DMS 273 (cell line): ENCODE measurements at regions not wholly inside any gene's neighbourhood (a gene's known extent, or its start where the extent isn't known, plus 50 kb on each side); places are given as distances from the start of the nearest gene placed in this dataset.

Experiments used
- DNase-seq: peaks from one replicate; lab custom pipeline; 2025; ENCODE audit not compliant: unreplicated experiment; lab: John Stamatoyannopoulos, UW

DNA sequence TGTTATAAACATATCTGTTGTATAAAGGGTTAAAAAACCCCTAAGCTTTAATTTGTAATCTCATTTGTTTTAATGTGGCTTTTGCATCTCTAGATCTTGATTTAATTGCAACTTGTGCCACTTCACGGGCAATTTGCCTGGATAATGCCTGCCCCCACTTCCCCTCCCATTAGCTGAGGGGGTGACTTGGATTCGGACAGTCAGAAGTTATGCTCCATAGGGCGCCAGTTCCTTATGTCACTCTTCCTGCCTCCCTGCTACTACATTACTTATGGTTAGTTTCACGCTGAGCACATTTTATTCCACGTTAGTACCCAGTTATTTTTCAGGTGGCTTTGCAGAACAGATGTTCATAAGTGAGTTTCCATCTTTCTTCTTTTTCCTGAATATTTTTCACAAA lies 1015.2 kb upstream of the PHF14 start:
- peak; percentile 64 for DNase-seq

GRCh38 chr7:9960460-9960859 lies 1013.2 kb upstream of the PHF14 start:
- DNase-seq: no peak

GRCh38 chr7:9961161-9961922 lies 1012.3 kb upstream of the PHF14 start:
- DNase-seq: no peak

GRCh38 chr7:9962742-9963141 lies 1010.9 kb upstream of the PHF14 start:
- DNase-seq: no peak

DNA sequence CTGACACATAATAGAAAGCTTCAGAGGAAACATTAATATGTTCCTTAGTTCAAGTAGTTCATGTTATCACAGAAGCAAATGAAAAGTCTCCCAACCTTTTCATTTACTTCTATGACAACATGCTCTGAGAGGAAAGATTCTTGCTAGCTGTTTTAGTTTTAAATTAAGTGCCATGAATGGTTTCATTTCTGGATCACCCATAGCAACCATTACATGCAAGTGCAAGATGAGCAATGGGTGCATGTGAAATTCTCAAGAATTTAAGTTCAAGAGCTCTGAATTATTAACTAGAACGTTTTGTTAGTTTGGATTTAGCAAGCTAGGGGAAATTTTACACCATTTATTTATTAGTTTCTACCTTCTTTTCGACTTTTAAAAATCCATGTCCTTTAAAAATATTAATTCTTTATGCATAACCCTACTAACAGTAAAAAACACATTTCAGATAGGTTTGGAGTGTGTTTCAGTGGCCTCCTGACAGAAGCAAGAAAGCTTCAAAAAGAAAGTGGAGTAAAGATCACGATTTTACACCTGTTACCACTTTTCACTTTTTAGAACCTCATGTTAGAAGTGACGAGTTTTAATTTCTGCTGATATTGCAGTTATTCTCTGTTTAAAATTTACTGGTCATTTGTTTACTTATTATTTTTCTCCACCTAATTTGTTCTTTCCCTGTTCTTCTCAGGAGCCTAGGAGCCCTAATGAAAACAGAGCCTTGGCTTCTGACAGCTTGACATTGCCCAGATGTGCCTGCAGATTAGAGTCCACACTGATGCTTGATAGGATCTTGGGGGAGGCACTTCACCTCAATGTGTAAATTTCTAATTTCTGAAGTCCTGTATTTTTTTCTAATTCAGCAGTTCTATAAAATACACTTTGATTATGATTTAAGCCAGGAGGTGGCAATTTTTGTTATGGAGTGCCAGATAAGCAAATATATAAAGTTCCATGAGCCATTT lies 995.3 kb upstream of the PHF14 start:
- DNase-seq: no peak

DNA sequence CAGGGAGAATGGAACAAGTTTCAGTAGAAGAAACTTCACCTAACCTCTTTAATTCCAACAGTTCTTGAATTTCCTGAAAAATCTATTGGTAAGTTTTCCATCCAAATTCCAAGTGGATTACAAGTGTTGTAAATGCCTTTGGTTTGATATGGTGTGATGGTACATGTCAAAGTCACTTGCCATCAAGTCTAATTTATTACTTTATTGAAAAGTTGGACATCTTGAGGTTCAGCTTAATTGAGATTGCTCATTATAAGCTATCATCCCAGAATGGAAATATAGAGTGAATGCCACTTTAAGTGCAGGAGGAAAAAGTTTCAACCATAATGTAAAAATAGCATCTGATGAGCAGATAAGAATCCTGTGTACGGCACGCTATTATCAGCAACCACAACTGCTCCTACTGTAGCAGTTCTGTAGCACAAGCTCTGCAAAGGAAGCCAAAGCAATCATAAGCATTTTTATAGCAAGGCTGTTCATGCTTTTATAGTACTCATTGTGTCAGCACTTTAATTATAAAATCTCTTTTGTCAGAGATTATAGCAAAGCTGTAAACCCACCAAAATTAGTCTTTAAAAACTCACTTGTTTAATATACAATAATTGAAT lies 991.8 kb upstream of the PHF14 start:
- DNase-seq: no peak

- peak; percentile 6 for DNase-seq
Measured at GRCh38 chr7:9983048-9983447, 990.6 kb upstream of the PHF14 start.

DNA sequence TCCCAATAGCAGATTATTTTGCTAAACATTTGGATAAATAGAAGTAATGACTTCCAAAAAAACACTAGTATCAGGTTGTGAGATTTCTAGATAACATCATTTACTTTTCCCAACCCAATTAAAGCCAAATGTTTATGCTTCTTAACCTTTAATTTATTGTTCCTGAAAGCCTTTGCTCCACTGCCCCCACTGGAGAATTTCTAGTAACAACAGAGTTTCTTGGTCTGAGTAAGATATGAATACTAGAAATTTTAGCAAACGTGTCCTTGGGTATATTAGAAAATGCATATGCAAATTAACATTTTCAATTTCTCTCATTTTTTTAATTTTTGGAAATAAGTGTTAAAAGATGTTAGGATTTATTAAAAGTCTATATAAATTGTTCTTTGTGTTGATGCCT lies 958.0 kb upstream of the PHF14 start:
- DNase-seq: peak; percentile 5

DNA sequence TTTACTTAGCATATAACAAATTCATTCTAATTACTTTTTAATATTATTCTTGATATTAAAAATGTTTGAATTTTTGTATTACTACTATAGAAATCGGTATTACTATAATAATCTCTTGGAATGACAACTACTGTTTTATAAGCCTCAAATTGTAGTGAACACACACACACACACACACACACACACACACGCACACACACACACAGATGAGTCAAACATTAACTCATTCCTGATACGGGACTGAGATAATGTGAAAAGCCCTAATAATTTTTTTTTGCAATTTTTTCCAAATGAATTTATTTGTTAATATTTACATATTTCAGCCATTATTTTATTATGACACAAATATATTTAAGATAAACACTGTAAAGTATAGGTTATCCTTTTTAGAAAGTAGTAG lies 951.2 kb upstream of the PHF14 start:
- DNase-seq: no peak

DNA sequence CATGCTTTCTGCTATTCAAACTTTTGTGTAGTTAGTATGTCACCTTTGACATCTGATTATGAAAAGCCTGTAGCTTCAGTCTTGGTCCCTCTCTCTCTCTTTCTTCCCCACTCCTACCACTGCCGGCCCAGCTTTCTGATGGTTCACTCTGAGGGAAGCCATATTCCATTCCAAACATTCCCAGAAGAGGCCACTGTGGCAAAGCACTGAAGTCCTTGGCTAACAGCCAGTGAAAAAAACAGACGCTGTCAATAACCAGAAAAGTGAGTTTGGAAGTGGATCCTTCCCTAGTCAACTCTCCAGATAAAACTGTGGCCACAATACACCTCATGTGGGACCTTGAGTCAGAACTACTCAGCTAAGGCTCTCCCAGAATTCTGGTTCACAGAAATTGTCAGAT lies 950.7 kb upstream of the PHF14 start:
- peak; percentile 80 for DNase-seq

DNA sequence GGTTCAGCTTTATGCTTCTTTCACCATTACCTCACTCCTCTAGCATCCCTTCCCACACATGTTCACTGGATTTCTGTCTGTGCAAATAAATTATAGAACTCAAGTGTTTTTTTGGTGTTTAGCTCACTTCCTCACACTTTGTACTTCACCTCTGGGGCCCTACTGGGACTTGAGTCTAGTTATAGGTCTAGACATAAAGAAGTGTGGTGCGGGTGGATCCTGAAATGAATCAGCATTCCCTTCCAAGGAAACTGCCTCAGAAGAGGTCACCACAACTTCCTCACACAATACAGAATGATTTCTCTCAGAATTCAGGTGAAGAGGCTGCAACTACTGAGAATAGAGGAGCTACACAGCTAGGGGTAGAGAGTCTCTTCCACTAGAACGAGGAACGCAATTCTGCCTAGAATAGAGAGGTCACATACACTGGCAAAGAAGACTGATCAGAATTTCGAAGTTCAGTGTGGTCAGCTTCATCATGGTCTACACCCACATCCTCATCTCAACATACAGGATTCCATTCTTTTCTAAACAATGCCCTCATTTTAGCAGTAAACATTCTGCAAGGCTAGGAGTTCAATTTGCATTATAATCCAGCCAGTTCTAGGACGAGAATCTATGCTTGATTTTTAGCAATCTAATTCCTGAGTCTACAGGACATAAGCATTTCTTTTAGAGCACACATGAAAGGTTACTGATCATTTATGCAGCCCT lies 938.7 kb upstream of the PHF14 start:
- DNase-seq: no peak

DNA sequence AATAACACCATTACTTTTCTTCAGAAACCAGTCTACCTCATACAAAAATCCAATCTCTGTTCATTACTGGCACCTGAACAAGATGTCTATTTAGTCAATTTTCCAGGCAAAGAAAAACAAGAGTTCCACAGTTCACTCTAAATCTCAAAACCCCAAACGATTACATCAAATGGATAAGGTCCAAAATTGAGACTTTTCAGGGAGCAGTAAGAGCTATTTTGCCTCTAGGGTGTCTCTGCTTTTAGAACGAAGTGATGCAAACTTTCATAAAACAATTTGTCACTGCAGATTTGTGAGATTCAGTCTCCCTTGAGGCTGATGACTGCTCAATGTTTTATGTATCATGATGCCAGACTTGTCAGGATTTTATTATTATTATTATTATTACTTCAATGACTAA lies 937.0 kb upstream of the PHF14 start:
- no peak for DNase-seq

- DNase-seq: no peak
Measured at GRCh38 chr7:10038351-10038750, 935.3 kb upstream of the PHF14 start.

GRCh38 chr7:10040674-10041073 lies 933.0 kb upstream of the PHF14 start:
- DNase-seq: no peak

DNA sequence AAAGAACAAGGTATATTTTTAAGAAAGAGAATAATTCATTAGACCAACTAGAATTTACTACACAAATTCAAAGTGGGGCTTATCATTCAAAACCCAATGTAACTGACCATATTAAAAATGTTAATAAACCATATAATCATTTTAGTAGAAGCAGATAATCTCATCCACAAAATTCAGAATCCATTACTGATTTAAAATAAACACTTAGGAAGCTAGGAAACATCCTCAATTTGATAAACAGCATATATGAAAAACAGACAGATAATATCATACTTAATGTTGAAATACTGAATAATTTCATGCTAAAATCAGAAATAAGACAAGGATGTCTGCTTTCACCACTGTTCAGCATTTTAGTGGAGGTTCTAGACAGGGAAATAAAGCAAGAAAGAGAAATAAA lies 902.8 kb upstream of the PHF14 start:
- DNase-seq: no peak

DNA sequence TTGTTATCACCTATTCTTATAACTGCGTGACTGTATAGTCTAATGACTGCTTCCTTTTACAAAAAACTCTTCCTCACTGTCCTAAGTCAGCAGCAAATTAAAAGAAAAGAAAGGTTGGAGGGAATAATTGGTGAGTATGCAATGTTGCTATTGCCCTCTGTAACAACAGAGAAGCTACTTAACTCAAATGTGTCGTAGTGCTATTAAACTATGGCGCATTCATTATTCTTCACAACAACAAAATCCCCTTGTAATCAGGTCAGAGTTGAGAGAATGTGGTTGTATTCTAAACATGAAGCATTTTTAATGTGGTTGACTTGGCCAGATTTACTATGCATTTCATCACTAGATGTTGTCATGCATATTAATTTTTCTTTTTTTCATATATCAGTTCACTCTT lies 897.8 kb upstream of the PHF14 start:
- no peak for DNase-seq

GRCh38 chr7:10076660-10077300 lies 896.9 kb upstream of the PHF14 start:
- DNase-seq: no peak

GRCh38 chr7:10079572-10079971 lies 894.1 kb upstream of the PHF14 start:
- no peak for DNase-seq

- no peak for DNase-seq
Measured at GRCh38 chr7:10082896-10083295, 890.8 kb upstream of the PHF14 start.

DNA sequence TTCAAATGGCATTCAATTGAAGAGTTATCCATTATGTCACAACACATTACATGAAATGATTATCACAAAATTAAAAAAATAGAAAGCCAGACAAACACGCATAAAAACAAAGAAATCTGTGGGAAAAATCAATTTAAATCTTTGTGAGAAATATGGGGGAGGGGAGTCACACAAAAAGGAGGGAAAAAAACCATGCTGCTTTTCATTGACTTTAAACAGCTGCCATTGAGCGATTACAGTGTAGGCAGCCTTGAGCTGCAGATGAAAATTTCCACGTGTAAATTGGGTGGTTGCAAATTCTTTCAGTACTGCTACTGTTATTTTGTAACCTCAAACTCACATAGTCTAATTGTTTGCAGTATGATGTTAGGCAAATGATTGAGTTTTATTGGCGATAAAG lies 889.9 kb upstream of the PHF14 start:
- no peak for DNase-seq

GRCh38 chr7:10085231-10085630 lies 888.4 kb upstream of the PHF14 start:
- DNase-seq: peak; percentile 7
